Mesendoderm (in vitro differentiated cells): ENCODE measurements at regions not wholly inside any gene's neighbourhood (a gene's known extent, or its start where the extent isn't known, plus 50 kb on each side); places are given as distances from the start of the nearest gene placed in this dataset.

Source experiments
- DNase-seq: peaks from one replicate; pipeline ENCODE4 v3.0.0; 2013
- H2AK5ac ChIP-seq: 2 replicates; pipeline ENCODE4 v1.6.1; 2013; ENCODE audit warnings: low read length, inconsistent platforms
- H2BK120ac ChIP-seq: 2 replicates; pipeline ENCODE4 v1.6.1; 2013; ENCODE audit warnings: low read depth, mild to moderate bottlenecking, low read length, moderate library complexity, mixed read lengths
- H2BK15ac ChIP-seq: replicated peaks from 2 replicates; pipeline ENCODE4 v1.6.1; 2013; ENCODE audit warnings: low read depth, mild to moderate bottlenecking, moderate library complexity
- H2BK5ac ChIP-seq: 2 replicates; pipeline ENCODE4 v1.6.1; 2013; ENCODE audit warnings: low read length, inconsistent platforms
- H3K18ac ChIP-seq: 2 replicates; pipeline ENCODE4 v1.6.1; 2013; ENCODE audit warnings: mild to moderate bottlenecking, low read length, mixed read lengths
- H3K23ac ChIP-seq: one replicate; pipeline ENCODE4 v1.6.1; 2013; ENCODE audit warnings: low read length
- H3K27ac ChIP-seq: 2 replicates; pipeline ENCODE4 v1.5.1; 2013; ENCODE audit warnings: low read depth, mild to moderate bottlenecking, inconsistent platforms, low read length, moderate library complexity
- H3K27me3 ChIP-seq: 2 replicates; pipeline ENCODE4 v1.6.1; 2013; ENCODE audit warnings: low read length, control low read depth, mild to moderate bottlenecking, inconsistent platforms; ENCODE audit not compliant: insufficient read depth, poor library complexity
- H3K36me3 ChIP-seq: 2 replicates; pipeline ENCODE4 v1.6.1; 2013; ENCODE audit warnings: low read length, inconsistent platforms; ENCODE audit not compliant: control insufficient read depth, insufficient read depth
- H3K4ac ChIP-seq: one replicate; pipeline ENCODE4 v1.6.1; 2013; ENCODE audit warnings: low read depth, mild to moderate bottlenecking, low read length, moderate library complexity
- H3K4me1 ChIP-seq: 2 replicates; pipeline ENCODE4 v1.6.1; 2013; ENCODE audit warnings: low read depth, low read length, inconsistent platforms; ENCODE audit not compliant: control insufficient read depth
- H3K4me2 ChIP-seq: 2 replicates; pipeline ENCODE4 v1.6.1; 2013; ENCODE audit warnings: low read length
- H3K4me3 ChIP-seq: 2 replicates; pipeline ENCODE4 v1.5.1; 2013; ENCODE audit warnings: mild to moderate bottlenecking, low read length
- H3K56ac ChIP-seq: one replicate; pipeline ENCODE4 v1.6.1; 2013; ENCODE audit warnings: low read length
- H3K79me1 ChIP-seq: 2 replicates; pipeline ENCODE4 v1.6.1; 2013; ENCODE audit warnings: low read length, inconsistent platforms
- H3K79me2 ChIP-seq: 2 replicates; pipeline ENCODE4 v1.6.1; 2013; ENCODE audit warnings: mild to moderate bottlenecking, low read length; ENCODE audit not compliant: control insufficient read depth, insufficient read depth
- H3K9ac ChIP-seq: 2 replicates; pipeline ENCODE4 v1.6.1; 2013; ENCODE audit warnings: low read length, inconsistent platforms
- H4K5ac ChIP-seq: one replicate; pipeline ENCODE4 v1.6.1; 2013; ENCODE audit warnings: low read length
- H4K8ac ChIP-seq: one replicate; pipeline ENCODE4 v1.6.1; 2013; ENCODE audit warnings: low read depth, mild to moderate bottlenecking, control low read depth, low read length, moderate library complexity
- WGBS: extraction: QIAGEN DNeasy Blood & Tissue Kit; methylation state at CpG from one replicate; pipeline ENCODE4 v1.1.7; 2013; ENCODE audit warnings: low lambda C conversion rate, missing lambda C conversion rate; ENCODE audit not compliant: insufficient coverage; ENCODE audit errors: extremely low coverage; 5-methylcytosine and 5-hydroxymethylcytosine counted together

DNA sequence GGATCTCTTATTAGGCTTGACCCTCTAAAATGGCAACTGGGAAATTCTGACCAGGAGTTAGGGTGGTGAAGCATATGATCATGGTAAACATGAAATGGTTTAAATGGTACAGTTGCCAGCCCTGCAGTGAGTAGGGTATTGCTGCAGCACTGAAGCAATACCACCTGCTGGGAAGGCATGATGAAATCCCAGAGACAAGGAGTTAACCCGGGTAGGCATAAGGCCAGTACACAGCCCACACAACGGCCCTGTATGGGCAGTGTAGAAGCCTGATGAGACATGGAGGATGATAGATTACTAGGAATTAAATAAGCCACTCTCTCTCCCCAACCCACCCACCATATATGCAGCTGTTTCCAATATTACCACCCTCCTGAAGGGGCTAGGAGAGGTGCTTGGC lies 197.4 kb upstream of the MOCS1 start:
- H2BK5ac ChIP-seq = no peak overlapping the region

DNA sequence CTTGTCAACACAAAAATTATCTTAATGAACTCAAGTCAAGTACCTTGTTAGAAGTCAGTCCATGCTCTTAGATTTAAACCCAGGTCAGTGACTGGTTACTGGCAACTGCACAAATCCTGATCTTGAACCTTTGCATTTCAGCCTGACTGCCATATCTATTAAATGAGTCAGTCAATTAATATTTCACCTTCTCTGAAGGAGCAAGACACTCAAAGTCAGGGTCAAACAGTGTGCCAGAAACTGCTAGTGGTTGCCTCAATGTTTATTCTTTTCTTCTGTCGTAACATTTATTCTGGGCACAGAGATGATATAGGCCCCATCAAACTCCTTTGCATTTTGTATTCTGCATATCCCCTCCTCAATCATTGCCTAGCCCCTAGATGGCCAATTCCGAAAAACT lies 193.9 kb upstream of the MOCS1 start:
- Histone ChIP-seq H2BK5ac (no peak overlapping the region), H3K27ac (no peak overlapping the region), H4K5ac (no peak overlapping the region), H3K36me3 (no peaks in the 10 kb centered on the region), H3K23ac (no peak overlapping the region), H3K9ac (no peak overlapping the region), H3K79me2 (no peaks in the 10 kb centered on the region), H3K56ac (no peak overlapping the region), H2BK120ac (no peak overlapping the region), H3K4me1 (no peaks in the 10 kb centered on the region), H4K8ac (no peak overlapping the region), H3K27me3 (no peaks in the 10 kb centered on the region), H3K4ac (no peak overlapping the region), H3K4me2 (no peak overlapping the region), H3K18ac (no peak overlapping the region), H3K79me1 (no peaks in the 10 kb centered on the region), H3K4me3 (no peak overlapping the region), H2AK5ac (no peak overlapping the region), H2BK15ac (no peak overlapping the region)
- no peak for DNase-seq
- WGBS = no CpG with 5 or more reads among the region's 2 CpGs

More for the DNA sequence above, 197.4 kb upstream of the MOCS1 start:
- Histone ChIP-seq H3K18ac (no peak overlapping the region), H3K79me2 (no peaks in the 10 kb centered on the region), H3K79me1 (no peaks in the 10 kb centered on the region), H3K9ac (no peak overlapping the region), H2BK15ac (no peak overlapping the region), H3K27me3 (no peaks in the 10 kb centered on the region), H2BK120ac (no peak overlapping the region), H2AK5ac (no peak overlapping the region), H3K36me3 (no peaks in the 10 kb centered on the region), H3K23ac (no peak overlapping the region), H4K5ac (no peak overlapping the region), H4K8ac (no peak overlapping the region), H3K56ac (no peak overlapping the region), H3K4me1 (no peaks in the 10 kb centered on the region), H3K27ac (no peak overlapping the region), H3K4ac (no peak overlapping the region), H3K4me3 (no peak overlapping the region), H3K4me2 (no peak overlapping the region)
- no peak for DNase-seq
- no CpG with 5 or more reads among the region's 2 CpGs for WGBS

DNA sequence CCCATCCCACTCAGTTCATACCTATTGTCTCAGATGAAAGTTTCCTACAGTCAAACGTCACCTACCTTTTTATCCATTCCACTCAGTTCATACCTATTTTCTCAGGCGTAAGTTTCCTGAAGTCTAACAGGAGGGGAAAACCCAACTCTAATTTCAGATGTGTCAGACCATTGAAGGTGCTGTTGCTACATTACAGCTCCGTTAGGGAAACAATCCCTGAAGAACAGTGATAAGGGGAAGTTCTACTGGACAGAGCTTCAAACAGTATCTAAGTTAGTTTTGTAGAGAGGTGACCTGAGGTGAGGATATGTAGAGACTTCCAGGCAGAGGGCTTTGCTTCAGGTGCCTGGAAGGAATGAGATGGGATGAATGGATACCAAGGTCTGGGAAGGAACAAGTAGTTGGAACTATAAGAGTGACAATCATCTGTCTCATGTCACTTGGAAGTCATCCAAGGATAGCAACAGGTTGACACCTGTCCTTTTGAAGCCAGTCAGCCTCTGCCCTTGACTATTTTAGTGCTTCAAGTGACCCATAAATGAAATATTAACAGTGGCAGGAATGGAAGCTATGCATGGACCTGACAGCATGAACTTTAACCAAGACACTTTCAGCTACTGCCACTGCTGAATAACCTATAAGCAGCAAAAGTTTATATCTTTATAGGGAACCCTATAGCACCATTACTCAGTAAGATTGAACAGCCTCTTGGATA lies 191.6 kb upstream of the MOCS1 start:
- WGBS = no CpG with 5 or more reads among the region's 3 CpGs
- Histone ChIP-seq H3K23ac (no peak overlapping the region), H3K4me1 (no peaks in the 10 kb centered on the region), H3K9ac (no peak overlapping the region), H4K5ac (no peak overlapping the region), H3K4me3 (no peak overlapping the region), H2AK5ac (no peak overlapping the region), H2BK15ac (no peak overlapping the region), H4K8ac (no peak overlapping the region), H3K4ac (no peak overlapping the region), H3K56ac (no peak overlapping the region), H3K27me3 (no peaks in the 10 kb centered on the region), H2BK5ac (no peak overlapping the region), H3K27ac (no peak overlapping the region), H3K18ac (no peak overlapping the region), H3K79me1 (no peaks in the 10 kb centered on the region), H3K79me2 (no peaks in the 10 kb centered on the region), H3K4me2 (no peak overlapping the region), H2BK120ac (no peak overlapping the region), H3K36me3 (no peaks in the 10 kb centered on the region)
- DNase-seq = no peak

DNA sequence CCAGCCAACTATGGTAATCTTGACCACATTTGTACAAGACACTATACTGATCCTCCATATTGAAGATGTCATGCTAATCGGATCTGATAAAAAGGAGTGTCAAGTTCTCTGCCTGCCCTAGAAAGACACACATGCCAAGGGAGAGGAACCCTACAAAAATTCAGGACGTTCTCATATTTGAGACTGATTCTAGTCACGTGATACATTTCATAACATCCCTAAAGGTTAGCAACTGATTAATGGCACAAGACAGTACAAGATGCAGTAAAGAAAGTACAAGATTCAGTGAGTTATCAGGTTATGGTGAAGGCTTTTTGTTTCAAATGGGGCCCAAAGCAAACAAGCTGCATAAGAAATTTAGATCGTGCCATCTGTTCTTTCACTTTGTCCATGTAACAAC lies 190.7 kb upstream of the MOCS1 start:
- no peak overlapping the region for H3K18ac ChIP-seq
- no peak for DNase-seq
- WGBS = no CpG with 5 or more reads among the region's 4 CpGs

DNA sequence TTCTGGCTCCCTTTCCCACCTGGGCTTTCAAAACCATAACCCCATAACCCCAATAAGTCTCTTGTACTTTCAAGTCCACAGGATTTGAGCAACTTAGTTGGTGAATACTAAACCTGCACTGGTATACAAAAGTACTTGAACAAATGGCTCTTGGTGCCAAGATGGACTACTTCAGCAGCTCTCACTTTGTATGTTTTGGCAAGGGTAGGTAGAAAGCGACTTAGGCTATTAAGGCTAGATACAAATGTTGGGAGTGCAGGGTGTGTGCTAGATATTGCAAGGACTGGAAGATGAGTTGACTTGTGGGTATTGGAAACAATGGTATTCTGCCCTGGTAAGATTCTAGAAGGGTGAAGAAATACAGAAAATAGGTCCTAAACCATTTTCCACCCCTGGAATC lies 182.6 kb upstream of the MOCS1 start:
- WGBS = no CpG with 5 or more reads among the region's 1 CpG

More for the DNA sequence above, 190.7 kb upstream of the MOCS1 start:
- Histone ChIP-seq H3K4ac (no peak overlapping the region), H3K56ac (no peak overlapping the region), H4K8ac (no peak overlapping the region), H3K79me1 (no peaks in the 10 kb centered on the region), H4K5ac (no peak overlapping the region), H3K79me2 (no peaks in the 10 kb centered on the region), H3K9ac (no peak overlapping the region), H3K4me2 (no peak overlapping the region), H3K23ac (no peak overlapping the region), H3K4me1 (no peaks in the 10 kb centered on the region), H3K27ac (no peak overlapping the region), H2BK5ac (no peak overlapping the region), H3K27me3 (no peaks in the 10 kb centered on the region), H2BK15ac (no peak overlapping the region), H3K4me3 (no peak overlapping the region), H2AK5ac (no peak overlapping the region), H2BK120ac (no peak overlapping the region), H3K36me3 (no peaks in the 10 kb centered on the region)

DNA sequence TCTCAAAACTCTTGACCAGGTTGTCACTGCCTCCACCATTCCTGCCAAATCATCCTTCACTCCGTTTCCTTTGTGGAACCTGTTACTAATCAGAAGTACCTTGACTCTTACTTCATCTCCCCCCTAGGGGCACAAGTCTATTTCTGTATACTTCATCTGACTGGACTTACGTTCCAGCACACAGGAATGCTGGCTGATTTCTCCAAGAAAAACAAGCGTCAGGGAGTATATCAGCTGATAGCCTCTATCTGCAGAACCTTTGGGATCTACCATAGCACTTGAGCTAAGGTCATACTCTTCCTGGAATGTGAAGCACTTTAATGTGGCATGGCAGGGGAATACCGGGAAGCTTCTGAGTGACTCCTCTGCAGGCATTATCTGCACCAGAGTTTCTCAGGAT lies 178.1 kb upstream of the MOCS1 start:
- Histone ChIP-seq H4K8ac (no peak overlapping the region), H3K79me2 (no peaks in the 10 kb centered on the region), H3K23ac (no peak overlapping the region), H3K9ac (no peak overlapping the region), H3K36me3 (no peaks in the 10 kb centered on the region), H3K4ac (no peak overlapping the region), H3K4me2 (no peak overlapping the region), H2BK120ac (no peak overlapping the region), H4K5ac (no peak overlapping the region), H3K27me3 (no peaks in the 10 kb centered on the region), H3K27ac (no peak overlapping the region), H3K4me1 (no peaks in the 10 kb centered on the region), H3K79me1 (no peaks in the 10 kb centered on the region), H2AK5ac (no peak overlapping the region), H3K4me3 (no peak overlapping the region), H3K56ac (no peak overlapping the region), H2BK5ac (no peak overlapping the region), H2BK15ac (no peak overlapping the region), H3K18ac (no peak overlapping the region)
- peak; percentile 39 for DNase-seq
- WGBS = no CpG with 5 or more reads among the region's 4 CpGs

More for the DNA sequence above, 182.6 kb upstream of the MOCS1 start:
- H3K36me3 ChIP-seq = no peaks in the 10 kb centered on the region
- H3K79me2 ChIP-seq = no peaks in the 10 kb centered on the region
- H3K56ac ChIP-seq = no peak overlapping the region
- H3K18ac ChIP-seq = no peak overlapping the region
- no peak overlapping the region for H3K4me3 ChIP-seq
- H3K27ac ChIP-seq = no peak overlapping the region
- H4K5ac ChIP-seq = no peak overlapping the region
- H2BK15ac ChIP-seq = no peak overlapping the region
- H2AK5ac ChIP-seq = no peak overlapping the region
- no peak overlapping the region for H4K8ac ChIP-seq
- no peak overlapping the region for H3K9ac ChIP-seq
- no peak overlapping the region for H2BK120ac ChIP-seq
- H3K4ac ChIP-seq = no peak overlapping the region
- H3K27me3 ChIP-seq = no peaks in the 10 kb centered on the region
- DNase-seq = no peak
- no peaks in the 10 kb centered on the region for H3K4me1 ChIP-seq
- H3K4me2 ChIP-seq = no peak overlapping the region
- no peak overlapping the region for H3K23ac ChIP-seq
- no peak overlapping the region for H2BK5ac ChIP-seq
- no peaks in the 10 kb centered on the region for H3K79me1 ChIP-seq
